Heart left ventricle (tissue), 16 donors: ENCODE measurements at regions not wholly inside any gene's neighbourhood (a gene's known extent, or its start where the extent isn't known, plus 50 kb on each side); places are given as distances from the start of the nearest gene placed in this dataset.

Experiments used
- ATAC-seq, 4 donors: fragments of 200-7000 bp; cut with Tn5 transposase; one replicate each; pipeline ENCODE4 v1.9.1; 2020 to 2022; ENCODE audit warnings: moderate library complexity in 4 of 4, mild to moderate bottlenecking in 3 of 4, moderate number of reproducible peaks in 1 of 4
- DNase-seq, 5 donors: peaks; one replicate each; pipeline ENCODE4 v3.0.0-alpha.2; 2020
- H3K27ac ChIP-seq, 12 donors: fragments of 200-600 bp; sonication (generic) in 4 of 12; one replicate each; pipeline versions ENCODE4 v1.5.0 to v1.8.0; 2016 to 2022; ENCODE audit warnings: mild to moderate bottlenecking in 2 of 12
- H3K27me3 ChIP-seq, 9 donors: fragments of 200-600 bp; sonication (generic) in 2 of 9; one replicate each; pipeline versions ENCODE4 v1.5.1 to v1.8.0; 2016 to 2022; ENCODE audit warnings: mild to moderate bottlenecking in 3 of 9
- H3K36me3 ChIP-seq, 9 donors: fragments of 200-600 bp; sonication (generic) in 2 of 9; one replicate each; pipeline versions ENCODE4 v1.5.0 to v1.8.0; 2018 to 2022; ENCODE audit warnings: mild to moderate bottlenecking in 2 of 9
- H3K4me1 ChIP-seq, 12 donors: fragments of 200-600 bp; sonication (generic) in 4 of 12; one replicate each; pipeline versions ENCODE4 v1.5.0 to v1.8.0; 2016 to 2022; ENCODE audit warnings: mild to moderate bottlenecking in 3 of 12
- H3K4me3 ChIP-seq, 12 donors: fragments of 200-600 bp; sonication (generic) in 4 of 12; one replicate each; pipeline versions ENCODE4 v1.5.0 to v1.8.0; 2017 to 2022; ENCODE audit warnings: mild to moderate bottlenecking in 9 of 12, moderate library complexity in 4 of 12
- H3K9me3 ChIP-seq, 12 donors: fragments of 200-600 bp; sonication (generic) in 4 of 12; one replicate each; pipeline versions ENCODE4 v1.5.0 to v1.8.0; 2016 to 2022; ENCODE audit warnings: mild to moderate bottlenecking in 1 of 12
- POLR2A ChIP-seq, 2 donors: fragments of 450-650 bp; IDR thresholded peaks; one replicate each; pipeline ENCODE4 v1.6.1; 2017; ENCODE audit warnings: antibody characterized with exemption in 2 of 2, mild to moderate bottlenecking in 2 of 2, moderate library complexity in 2 of 2
- whole genome bisulfite sequencing, 4 donors: extraction: QIAGEN DNeasy Blood & Tissue Kit in 2 of 4; methylation state at CpG; one replicate each; pipeline versions ENCODE4 v1.1.5 to v1.1.7; 2013 to 2018; 5-methylcytosine and 5-hydroxymethylcytosine counted together
- intact Hi-C, 10 donors: fragments of 100-400 bp; cut with DNase I; formaldehyde crosslinking; loops; one replicate each; pipeline versions ENCODE4 v1.11.1 to v1.14.2; 2022
- TF ChIP-seq, protein P1 (sequence below), 12 donors: fragments of 200-600 bp; sonication (generic) in 4 of 12; IDR thresholded peaks; one replicate each; pipeline versions ENCODE4 v1.5.0 to v1.8.0; 2018 to 2022; ENCODE audit warnings: antibody characterized with exemption in 12 of 12, mild to moderate bottlenecking in 5 of 12
- donor health status: ischemic (EF 13 %, LVEDD 7.1; RV severe dilation, severe dysfunction).
- donor health status: healthy with polysubstance abuse.
- donor health status: DM: no; HTN: yes; CAD: no.
- donor health status: DM: no; HTN: no; CAD: no.
- donor health status: ischemic (EF 25% LVEDD 6.9; RV normal size, moderate dysfunction).
- donor health status: ischemic (EF 25% LVEDD 5.7; RV mildly dilated, moderate dysfunction).
- donor health status: healthy.
- donor health status: DM: yes; HTN: yes; CAD: no.
- donor health status: ischemic (EF 35%, LVEDD 5.7; RV mildly dilated, moderate dysfunction).
- donor health status: nonischemic (EF 11% LVEDD 7.7; RV severe dilation, severe dysfunction).
- donor health status: DM: yes; HTN: yes; CAD: no.
- donor health status: PGD.
- donor health status: ischemic (EF 29% LVEDD 5.4; RV normal size, mild dysfunction).
- donor health status: nonischemic (EF 23%, LVEDD 6.1; RV moderate dilation, normal function).

DNA sequence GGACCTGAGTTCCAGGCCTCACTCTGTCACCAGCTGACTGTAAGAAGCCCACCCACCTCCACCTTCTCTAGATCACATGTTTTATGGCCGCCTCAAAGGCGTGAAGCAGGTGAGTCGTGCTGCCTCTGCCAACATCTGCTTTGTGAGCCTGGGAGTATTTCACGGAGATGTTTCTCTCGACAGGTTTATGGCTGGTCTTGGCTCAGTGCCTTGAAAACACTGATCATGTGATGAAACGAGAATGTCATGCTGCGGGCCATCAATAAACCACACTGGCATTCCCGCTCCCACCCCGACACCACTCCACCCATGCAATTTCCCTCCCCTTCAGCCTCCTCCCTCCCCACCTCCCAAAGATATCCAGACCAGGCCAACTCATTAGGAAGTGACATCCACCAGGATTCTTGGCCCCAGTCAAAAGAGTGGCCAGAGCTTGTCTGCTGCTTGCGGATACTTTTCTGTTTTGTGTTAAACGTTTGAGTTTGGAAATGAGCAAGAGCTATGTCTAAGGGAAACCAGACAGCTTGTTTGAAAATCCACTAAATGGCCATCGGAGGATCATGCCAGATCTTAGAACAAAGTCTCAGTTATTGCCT lies 53.8 kb upstream of the NTF3 start:
- H3K4me3 ChIP-seq = no peak overlapping the region
- no peak for DNase-seq
- H3K4me1 ChIP-seq = no peaks in the 10 kb centered on the region
- WGBS, 4 donors = 78 to 88% (median 79%) methylated on average over 12 of the region's 12 CpGs
- no peaks in the 10 kb centered on the region for H3K36me3 ChIP-seq
- H3K27me3 ChIP-seq = peaks cover 0 to 2% (median 0%) of the 10 kb centered on the region in 9 donors
- TF ChIP-seq POLR2A (IDR thresholded peaks at IDR 0.05) = no peak
- TF ChIP-seq, protein P1, sequence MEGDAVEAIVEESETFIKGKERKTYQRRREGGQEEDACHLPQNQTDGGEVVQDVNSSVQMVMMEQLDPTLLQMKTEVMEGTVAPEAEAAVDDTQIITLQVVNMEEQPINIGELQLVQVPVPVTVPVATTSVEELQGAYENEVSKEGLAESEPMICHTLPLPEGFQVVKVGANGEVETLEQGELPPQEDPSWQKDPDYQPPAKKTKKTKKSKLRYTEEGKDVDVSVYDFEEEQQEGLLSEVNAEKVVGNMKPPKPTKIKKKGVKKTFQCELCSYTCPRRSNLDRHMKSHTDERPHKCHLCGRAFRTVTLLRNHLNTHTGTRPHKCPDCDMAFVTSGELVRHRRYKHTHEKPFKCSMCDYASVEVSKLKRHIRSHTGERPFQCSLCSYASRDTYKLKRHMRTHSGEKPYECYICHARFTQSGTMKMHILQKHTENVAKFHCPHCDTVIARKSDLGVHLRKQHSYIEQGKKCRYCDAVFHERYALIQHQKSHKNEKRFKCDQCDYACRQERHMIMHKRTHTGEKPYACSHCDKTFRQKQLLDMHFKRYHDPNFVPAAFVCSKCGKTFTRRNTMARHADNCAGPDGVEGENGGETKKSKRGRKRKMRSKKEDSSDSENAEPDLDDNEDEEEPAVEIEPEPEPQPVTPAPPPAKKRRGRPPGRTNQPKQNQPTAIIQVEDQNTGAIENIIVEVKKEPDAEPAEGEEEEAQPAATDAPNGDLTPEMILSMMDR (IDR thresholded peaks at IDR 0.05) = no peak
- H3K9me3 ChIP-seq = no peaks in the 10 kb centered on the region
- H3K27ac ChIP-seq = no peak overlapping the region
- no peak for ATAC-seq
- intact Hi-C loops = no loop called here

DNA sequence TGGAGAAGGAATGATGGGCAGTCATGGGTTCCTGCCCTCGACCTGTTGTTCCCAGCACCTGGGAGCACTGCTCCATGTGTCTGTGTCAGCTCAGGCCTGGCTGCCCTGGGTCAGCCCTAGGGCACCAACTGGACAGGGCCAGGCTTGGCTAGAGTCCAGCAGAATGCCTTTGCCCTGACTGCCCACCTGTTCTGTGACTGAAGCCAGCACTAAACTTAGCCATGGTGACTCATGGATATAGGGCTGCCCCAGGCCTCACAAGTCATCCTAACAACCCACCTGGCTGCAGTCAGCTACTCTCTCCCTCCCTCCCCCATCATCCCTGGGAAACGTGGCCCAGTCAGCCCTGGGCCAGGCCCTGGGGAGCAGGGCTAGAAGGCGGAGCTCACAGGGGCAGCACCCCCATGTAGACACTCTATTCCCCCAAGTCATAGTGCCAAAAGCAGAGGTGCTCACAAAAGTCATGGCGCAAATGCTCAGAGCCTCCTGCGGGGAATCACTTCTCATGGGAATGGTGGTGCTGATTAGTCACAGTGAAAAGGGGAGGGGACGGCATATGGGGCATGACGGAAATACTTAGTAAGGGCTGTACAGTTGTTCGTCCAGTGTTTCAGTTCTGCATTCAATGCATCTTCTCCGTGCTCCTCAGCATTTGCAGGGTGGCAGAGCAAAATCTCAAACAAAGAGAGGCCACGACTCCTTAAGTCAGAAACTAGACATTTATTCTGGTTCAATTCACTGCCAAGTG lies 52.0 kb upstream of the NTF3 start:
- intact Hi-C loops = no loop called here

More for the DNA sequence above, 52.0 kb upstream of the NTF3 start:
- ATAC-seq (peak in 1 of 4 donors; percentile 39), DNase-seq (no peak)
- H3K27me3 ChIP-seq = peaks cover 0 to 2% (median 0%) of the 10 kb centered on the region in 9 donors
- no peak overlapping the region for H3K4me3 ChIP-seq
- no peak for TF ChIP-seq POLR2A (IDR thresholded peaks at IDR 0.05)
- TF ChIP-seq, protein P1 (IDR thresholded peaks at IDR 0.05) = no peak
- 77 to 86% (median 81%) methylated on average over 10 of the region's 10 CpGs for WGBS, 4 donors
- H3K9me3 ChIP-seq = no peaks in the 10 kb centered on the region
- H3K27ac ChIP-seq = no peak overlapping the region
- H3K4me1 ChIP-seq = no peaks in the 10 kb centered on the region
- H3K36me3 ChIP-seq = no peaks in the 10 kb centered on the region
